A549 (cell line): ENCODE measurements at regions not wholly inside any gene's neighbourhood (a gene's known extent, or its start where the extent isn't known, plus 50 kb on each side); places are given as distances from the start of the nearest gene placed in this dataset.

Experiments used
- ATAC-seq, 2 experiments: fragments of 200-7000 bp in 1 of 2; fragments of >200 bp in 1 of 2; cut with Nextera tagmentation in 1 of 2; cut with Tn5 transposase in 1 of 2; 3 replicates each; pipeline versions ENCODE4 v1.8.0 to v1.9.1; 2018 to 2020; ENCODE audit warnings: mild to moderate bottlenecking in 1 of 2, moderate library complexity in 1 of 2
- CTCF ChIA-PET: fragments of 300-600 bp; sonication (Branson Sonifier 250); formaldehyde crosslinking; extraction: SDS; loops from one replicate; lab custom pipeline; 2021; ENCODE audit warnings: antibody characterized with exemption, inconsistent platforms; lab: Yijun Ruan, JAX
- POLR2A ChIA-PET: fragments of 350-600 bp; formaldehyde crosslinking; extraction: SDS; loops from one replicate; lab custom pipeline; 2021; ENCODE audit warnings: antibody characterized with exemption, inconsistent platforms; lab: Yijun Ruan, JAX
- DNase-seq, 2 experiments: peaks; one replicate each; pipeline versions ENCODE4 v3.0.0 to v3.0.0-alpha.2; 2011 to 2016; ENCODE audit warnings: low read depth in 1 of 2, low spot score in 1 of 2
- FAIRE-seq: peaks from 2 replicates; lab custom pipeline; 2011; peaks lifted over from hg19 to GRCh38; lab: Jason Lieb, UNC
- H3K27ac ChIP-seq, 2 experiments: fragments of >200 bp; sonication (Bioruptor Twin); formaldehyde crosslinking; 3 replicates each; pipeline ENCODE4 v1.5.1; 2016 to 2017
- H3K4me1 ChIP-seq: fragments of >200 bp; sonication (Bioruptor Twin); formaldehyde crosslinking; 3 replicates; pipeline ENCODE4 v1.6.1; 2016
- H3K4me2 ChIP-seq: fragments of >200 bp; sonication (Bioruptor Twin); formaldehyde crosslinking; 3 replicates; pipeline ENCODE4 v1.6.1; 2016
- H3K4me3 ChIP-seq: fragments of >200 bp; sonication (Bioruptor Twin); formaldehyde crosslinking; 3 replicates; pipeline ENCODE4 v1.5.1; 2016
- H3K9me3 ChIP-seq: fragments of >200 bp; sonication (Bioruptor Twin); formaldehyde crosslinking; 3 replicates; pipeline ENCODE4 v1.6.1; 2016
- BHLHE40 ChIP-seq: IDR thresholded peaks from 2 replicates; pipeline ENCODE4 v1.6.1; 2012; ENCODE audit warnings: low read depth, low read length, inconsistent platforms
- CHD2 ChIP-seq: fragments of 150-350 bp; IDR thresholded peaks from 2 replicates; pipeline ENCODE4 v1.6.1; 2014; ENCODE audit warnings: low read length; ENCODE audit not compliant: partially characterized antibody
- EHMT2 ChIP-seq: fragments of 200-600 bp; sonication (generic); IDR thresholded peaks from 2 replicates; pipeline ENCODE4 v1.6.1; 2016; ENCODE audit warnings: antibody characterized with exemption, low read depth, mild to moderate bottlenecking, moderate library complexity
- ESRRA ChIP-seq: fragments of 150-350 bp; IDR thresholded peaks from 2 replicates; pipeline ENCODE4 v1.6.1; 2014; ENCODE audit warnings: mild to moderate bottlenecking, low read length, borderline replicate concordance
- FOSB ChIP-seq: fragments of 250-450 bp; sonication (Bioruptor Pico); IDR thresholded peaks from 2 replicates; pipeline ENCODE4 v1.5.0; 2020; ENCODE audit warnings: mild to moderate bottlenecking, moderate library complexity
- GATA3 ChIP-seq: IDR thresholded peaks from 2 replicates; pipeline ENCODE4 v1.6.1; 2012; ENCODE audit warnings: borderline replicate concordance
- HOXA7 ChIP-seq: fragments of 250-450 bp; sonication (Bioruptor Pico); IDR thresholded peaks from 2 replicates; pipeline ENCODE4 v1.5.0; 2020; ENCODE audit warnings: mild to moderate bottlenecking, moderate library complexity
- JUN ChIP-seq, 2 experiments: fragments of >200 bp; sonication (Bioruptor Twin); formaldehyde crosslinking; IDR thresholded peaks; 2 replicates in 1 of 2; 3 replicates in 1 of 2; pipeline ENCODE4 v1.6.1; 2016 to 2017
- KDM5A ChIP-seq: fragments of 200-600 bp; sonication (generic); IDR thresholded peaks from 2 replicates; pipeline ENCODE4 v1.6.1; 2016; ENCODE audit warnings: antibody characterized with exemption, mild to moderate bottlenecking
- MAZ ChIP-seq: fragments of 150-350 bp; IDR thresholded peaks from 2 replicates; pipeline ENCODE4 v1.6.1; 2014; ENCODE audit warnings: antibody characterized with exemption, low read depth, low read length, borderline replicate concordance
- MYC ChIP-seq: IDR thresholded peaks from 2 replicates; pipeline ENCODE4 v1.6.1; 2012; ENCODE audit warnings: mild to moderate bottlenecking, inconsistent platforms, low read length, improper control_type of control experiment, borderline replicate concordance
- POLR2A ChIP-seq: IDR thresholded peaks from 2 replicates; pipeline ENCODE4 v1.6.1; 2012; ENCODE audit warnings: mild to moderate bottlenecking, low read length
- RARB ChIP-seq: fragments of 250-450 bp; sonication (Bioruptor Pico); IDR thresholded peaks from 2 replicates; pipeline ENCODE4 v1.8.0; 2021; ENCODE audit warnings: mild to moderate bottlenecking, moderate library complexity
- TFCP2L1 ChIP-seq: fragments of 250-450 bp; sonication (Bioruptor Pico); IDR thresholded peaks from 2 replicates; pipeline ENCODE4 v1.5.0; 2021; ENCODE audit warnings: mild to moderate bottlenecking
- ZFP36 ChIP-seq: fragments of 450-650 bp; IDR thresholded peaks from 2 replicates; pipeline ENCODE4 v1.6.1; 2014; ENCODE audit warnings: borderline replicate concordance; ENCODE audit not compliant: partially characterized antibody
- WGBS: methylation state at CpG from one replicate; pipeline ENCODE4 v1.1.6; 2017; ENCODE audit errors: missing lambda C conversion rate; 5-methylcytosine and 5-hydroxymethylcytosine counted together
- TF ChIP-seq, protein P1 (sequence below): fragments of 200-600 bp; sonication (generic); IDR thresholded peaks from 2 replicates; pipeline ENCODE4 v1.6.1; 2016; ENCODE audit warnings: antibody characterized with exemption, mild to moderate bottlenecking, moderate library complexity
- TF ChIP-seq, protein P2 (sequence below): fragments of 150-350 bp; IDR thresholded peaks from 2 replicates; pipeline ENCODE4 v1.6.1; 2014; ENCODE audit warnings: low read depth, mild to moderate bottlenecking, low read length

DNA sequence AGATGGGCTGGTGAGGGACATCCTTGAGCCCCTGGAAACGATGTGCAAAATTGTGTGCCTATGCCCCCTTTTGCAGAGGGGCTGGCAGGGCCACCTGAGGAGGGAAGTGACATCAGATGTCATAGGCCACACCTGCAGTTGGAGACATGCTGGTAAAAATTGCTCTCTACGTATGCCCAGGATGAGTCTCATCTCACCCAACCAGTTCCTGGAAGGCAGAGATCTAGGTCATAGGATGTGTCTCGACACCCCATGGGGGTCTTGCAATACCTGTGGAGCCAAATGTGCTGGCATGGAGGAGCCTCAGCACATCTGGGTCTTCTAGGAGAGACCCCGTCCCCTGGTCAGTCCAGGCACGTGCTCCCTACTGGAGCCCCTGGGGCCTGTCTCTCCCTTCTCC, 96.5 kb upstream of the TLE3 start:
- DNase-seq = no peak
- no peak for FAIRE-seq
- 0 out of 3 replicates have a peak, but pooled peaks cover 6% of the 10 kb centered on the region for H3K9me3 ChIP-seq
- TF ChIP-seq GATA3 = no peak
- TF ChIP-seq RARB (CRISPR knock-in tag) = no peak
- no peak for TF ChIP-seq JUN (IDR thresholded peaks at IDR 0.05)
- no peak for TF ChIP-seq MAZ
- no peak for TF ChIP-seq CHD2
- no peak for TF ChIP-seq ZFP36
- TF ChIP-seq HOXA7 (CRISPR knock-in tag) = no peak
- TF ChIP-seq EHMT2 = no peak
- no peak for TF ChIP-seq BHLHE40
- TF ChIP-seq TFCP2L1 (CRISPR knock-in tag) = no peak
- no peak for TF ChIP-seq ESRRA
- TF ChIP-seq, protein P1, sequence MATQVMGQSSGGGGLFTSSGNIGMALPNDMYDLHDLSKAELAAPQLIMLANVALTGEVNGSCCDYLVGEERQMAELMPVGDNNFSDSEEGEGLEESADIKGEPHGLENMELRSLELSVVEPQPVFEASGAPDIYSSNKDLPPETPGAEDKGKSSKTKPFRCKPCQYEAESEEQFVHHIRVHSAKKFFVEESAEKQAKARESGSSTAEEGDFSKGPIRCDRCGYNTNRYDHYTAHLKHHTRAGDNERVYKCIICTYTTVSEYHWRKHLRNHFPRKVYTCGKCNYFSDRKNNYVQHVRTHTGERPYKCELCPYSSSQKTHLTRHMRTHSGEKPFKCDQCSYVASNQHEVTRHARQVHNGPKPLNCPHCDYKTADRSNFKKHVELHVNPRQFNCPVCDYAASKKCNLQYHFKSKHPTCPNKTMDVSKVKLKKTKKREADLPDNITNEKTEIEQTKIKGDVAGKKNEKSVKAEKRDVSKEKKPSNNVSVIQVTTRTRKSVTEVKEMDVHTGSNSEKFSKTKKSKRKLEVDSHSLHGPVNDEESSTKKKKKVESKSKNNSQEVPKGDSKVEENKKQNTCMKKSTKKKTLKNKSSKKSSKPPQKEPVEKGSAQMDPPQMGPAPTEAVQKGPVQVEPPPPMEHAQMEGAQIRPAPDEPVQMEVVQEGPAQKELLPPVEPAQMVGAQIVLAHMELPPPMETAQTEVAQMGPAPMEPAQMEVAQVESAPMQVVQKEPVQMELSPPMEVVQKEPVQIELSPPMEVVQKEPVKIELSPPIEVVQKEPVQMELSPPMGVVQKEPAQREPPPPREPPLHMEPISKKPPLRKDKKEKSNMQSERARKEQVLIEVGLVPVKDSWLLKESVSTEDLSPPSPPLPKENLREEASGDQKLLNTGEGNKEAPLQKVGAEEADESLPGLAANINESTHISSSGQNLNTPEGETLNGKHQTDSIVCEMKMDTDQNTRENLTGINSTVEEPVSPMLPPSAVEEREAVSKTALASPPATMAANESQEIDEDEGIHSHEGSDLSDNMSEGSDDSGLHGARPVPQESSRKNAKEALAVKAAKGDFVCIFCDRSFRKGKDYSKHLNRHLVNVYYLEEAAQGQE = no peak
- no peak for TF ChIP-seq MYC
- no peak for TF ChIP-seq KDM5A
- TF ChIP-seq POLR2A = no peak
- H3K4me3 ChIP-seq = no peak overlapping the region
- no peak overlapping the region for H3K4me2 ChIP-seq
- ChIA-PET POLR2A (no interaction called here), CTCF (interaction anchor here (1.8 kb wide), 1 partner anchor 15 kb away, joined by 4 read pairs; no protein-coding TSS in a partner anchor)
- WGBS = 68% methylated on average over 5 of the region's 5 CpGs
- ATAC-seq = no peak
- peaks cover 9% of the 10 kb centered on the region; the same call in 2 of the 3 replicates for H3K4me1 ChIP-seq
- H3K27ac ChIP-seq = no peak overlapping the region

DNA sequence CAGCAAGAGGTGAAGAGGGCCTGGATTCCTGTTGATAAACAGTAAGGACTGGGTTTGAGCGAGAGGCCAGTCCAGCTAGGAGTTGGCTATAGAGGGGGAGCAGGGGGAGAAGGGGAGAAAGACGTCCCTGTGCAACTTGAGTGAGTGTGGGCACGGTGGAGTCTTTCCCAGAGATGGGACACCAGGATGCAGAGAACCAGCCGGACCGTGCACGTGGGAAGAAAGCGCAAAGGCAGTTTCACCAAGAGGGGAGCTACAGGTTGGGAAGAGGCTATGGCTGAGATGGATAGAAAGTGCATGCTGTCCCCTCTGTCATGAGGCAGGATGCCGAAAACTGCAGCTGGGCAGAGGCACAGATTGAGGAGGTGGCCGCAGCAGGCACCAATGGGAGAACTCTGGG, 96.0 kb upstream of the TLE3 start:
- no peak for FAIRE-seq
- TF ChIP-seq EHMT2 (no peak), FOSB (CRISPR knock-in tag) (no peak)
- ChIA-PET CTCF (interaction anchor here (0.5 to 1.8 kb wide), 2 partner anchors 15 to 27 kb away, joined by 3 to 4 read pairs; no protein-coding TSS in a partner anchor), POLR2A (no interaction called here)
- WGBS = 83% methylated on average over 9 of the region's 9 CpGs
- no peak overlapping the region for H3K4me3 ChIP-seq
- H3K4me1 ChIP-seq = peaks cover 9% of the 10 kb centered on the region; the same call in 2 of the 3 replicates
- no peak overlapping the region for H3K4me2 ChIP-seq
- no peak overlapping the region for H3K27ac ChIP-seq
- ATAC-seq = no peak
- DNase-seq = no peak
- 0 out of 3 replicates have a peak, but pooled peaks cover 6% of the 10 kb centered on the region for H3K9me3 ChIP-seq

DNA sequence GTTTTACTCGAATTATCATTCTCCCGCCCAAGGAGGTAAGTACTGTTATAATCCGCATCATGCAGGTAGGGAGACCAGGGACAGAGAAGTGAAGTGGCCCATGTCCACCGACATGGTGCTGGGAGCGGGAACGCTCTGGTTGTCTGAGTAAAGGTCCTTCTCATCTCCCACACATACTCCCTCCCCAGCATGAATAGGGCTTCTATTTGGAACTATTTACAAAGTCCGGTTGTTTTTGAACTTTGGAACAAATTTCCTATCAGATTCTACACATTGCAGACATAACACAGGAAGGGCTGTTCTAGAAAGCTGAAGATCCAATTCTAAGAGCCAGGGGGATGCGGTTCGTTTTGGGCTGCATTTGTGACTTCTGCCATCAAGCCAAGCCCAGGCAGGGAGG, 94.8 kb upstream of the TLE3 start:
- 83% methylated on average over 9 of the region's 9 CpGs for WGBS
- Histone ChIP-seq H3K4me1 (peaks cover 9% of the 10 kb centered on the region; the same call in 2 of the 3 replicates), H3K4me3 (no peak overlapping the region), H3K4me2 (no peak overlapping the region), H3K27ac (no peak overlapping the region), H3K9me3 (0 out of 3 replicates have a peak, but pooled peaks cover 6% of the 10 kb centered on the region)
- no peak for FAIRE-seq
- DNase-seq = no peak
- CTCF ChIA-PET = interaction anchor here (1.3 to 1.8 kb wide), 2 partner anchors 16 to 27 kb away, joined by 3 to 4 read pairs; no protein-coding TSS in a partner anchor
- TF ChIP-seq, protein P2, sequence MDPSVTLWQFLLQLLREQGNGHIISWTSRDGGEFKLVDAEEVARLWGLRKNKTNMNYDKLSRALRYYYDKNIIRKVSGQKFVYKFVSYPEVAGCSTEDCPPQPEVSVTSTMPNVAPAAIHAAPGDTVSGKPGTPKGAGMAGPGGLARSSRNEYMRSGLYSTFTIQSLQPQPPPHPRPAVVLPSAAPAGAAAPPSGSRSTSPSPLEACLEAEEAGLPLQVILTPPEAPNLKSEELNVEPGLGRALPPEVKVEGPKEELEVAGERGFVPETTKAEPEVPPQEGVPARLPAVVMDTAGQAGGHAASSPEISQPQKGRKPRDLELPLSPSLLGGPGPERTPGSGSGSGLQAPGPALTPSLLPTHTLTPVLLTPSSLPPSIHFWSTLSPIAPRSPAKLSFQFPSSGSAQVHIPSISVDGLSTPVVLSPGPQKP = no peak
- TF ChIP-seq POLR2A = no peak
- TF ChIP-seq BHLHE40 = no peak
- no peak for TF ChIP-seq FOSB (CRISPR knock-in tag)
- POLR2A ChIA-PET = no interaction called here
- no peak for ATAC-seq
